HUES6 (cell line): ENCODE measurements at regions not wholly inside any gene's neighbourhood (a gene's known extent, or its start where the extent isn't known, plus 50 kb on each side); places are given as distances from the start of the nearest gene placed in this dataset.

Experiments used
- H3K27ac ChIP-seq: 2 replicates; pipeline ENCODE4 v1.7.0; 2013; ENCODE audit warnings: low read depth, mild to moderate bottlenecking, low read length, inconsistent platforms
- H3K27me3 ChIP-seq: 2 replicates; pipeline ENCODE4 v1.6.1; 2013; ENCODE audit warnings: low read length; ENCODE audit not compliant: control insufficient read depth, insufficient read depth
- H3K36me3 ChIP-seq: 2 replicates; pipeline ENCODE4 v1.6.1; 2013; ENCODE audit warnings: low read length; ENCODE audit not compliant: control insufficient read depth, insufficient read depth
- H3K4me1 ChIP-seq: 2 replicates; pipeline ENCODE4 v1.6.1; 2013; ENCODE audit warnings: low read length; ENCODE audit not compliant: control insufficient read depth, insufficient read depth
- H3K4me3 ChIP-seq: 2 replicates; pipeline ENCODE4 v1.5.1; 2013; ENCODE audit warnings: low read depth, low read length
- H3K9ac ChIP-seq: one replicate; pipeline ENCODE4 v1.6.1; 2013; ENCODE audit warnings: mild to moderate bottlenecking, low read length
- H3K9me3 ChIP-seq: 2 replicates; pipeline ENCODE4 v1.6.1; 2013; ENCODE audit warnings: low read depth, low read length; ENCODE audit not compliant: control insufficient read depth, insufficient read depth

GRCh38 chr5:91727463-91727862 is 344.3 kb upstream of the ARRDC3 start:
- no peaks in the 10 kb centered on the region for H3K9me3 ChIP-seq
- no peak overlapping the region; the same call in 1 of the 2 replicates for H3K4me3 ChIP-seq
- H3K27me3 ChIP-seq = no peaks in the 10 kb centered on the region
- H3K36me3 ChIP-seq = peaks cover 2% of the 10 kb centered on the region; the same call in 1 of the 2 replicates
- peaks cover 29% of the 10 kb centered on the region for H3K4me1 ChIP-seq
- H3K27ac ChIP-seq = peak overlapping the region; percentile 84; the same call in 1 of the 2 replicates
- H3K9ac ChIP-seq = peak overlapping the region; percentile 22

- Histone ChIP-seq H3K9me3 (no peaks in the 10 kb centered on the region), H3K27ac (no peak overlapping the region), H3K27me3 (no peaks in the 10 kb centered on the region), H3K4me3 (no peak overlapping the region), H3K9ac (no peak overlapping the region), H3K36me3 (peaks cover 2% of the 10 kb centered on the region; the same call in 1 of the 2 replicates), H3K4me1 (peaks cover 18% of the 10 kb centered on the region)
Observed at GRCh38 chr5:91722736-91723467, 339.8 kb upstream of the ARRDC3 start.

GRCh38 chr5:91712718-91713117 is 329.6 kb upstream of the ARRDC3 start:
- Histone ChIP-seq H3K36me3 (no peaks in the 10 kb centered on the region), H3K9ac (no peak overlapping the region), H3K9me3 (0 out of 2 replicates have a peak, but pooled peaks cover 3% of the 10 kb centered on the region), H3K27me3 (no peaks in the 10 kb centered on the region), H3K4me3 (no peak overlapping the region), H3K4me1 (no peaks in the 10 kb centered on the region), H3K27ac (no peak overlapping the region)

- no peak overlapping the region for H3K4me3 ChIP-seq
- H3K36me3 ChIP-seq = no peaks in the 10 kb centered on the region
- no peak overlapping the region for H3K9ac ChIP-seq
- H3K27me3 ChIP-seq = no peaks in the 10 kb centered on the region
- no peak overlapping the region for H3K27ac ChIP-seq
- no peaks in the 10 kb centered on the region for H3K4me1 ChIP-seq
- no peaks in the 10 kb centered on the region for H3K9me3 ChIP-seq
Observed at GRCh38 chr5:91707521-91707841, 324.4 kb upstream of the ARRDC3 start.

GRCh38 chr5:91706785-91707520 is 323.8 kb upstream of the ARRDC3 start:
- Histone ChIP-seq H3K4me3 (no peak overlapping the region), H3K9me3 (no peaks in the 10 kb centered on the region; the same call in 1 of the 2 replicates), H3K27ac (no peak overlapping the region), H3K9ac (no peak overlapping the region), H3K27me3 (no peaks in the 10 kb centered on the region), H3K36me3 (no peaks in the 10 kb centered on the region), H3K4me1 (no peaks in the 10 kb centered on the region)

GRCh38 chr5:91703128-91703527 is 320.0 kb upstream of the ARRDC3 start:
- H3K9ac ChIP-seq = no peak overlapping the region
- no peaks in the 10 kb centered on the region for H3K36me3 ChIP-seq
- H3K4me3 ChIP-seq = no peak overlapping the region
- H3K27ac ChIP-seq = no peak overlapping the region
- H3K4me1 ChIP-seq = no peaks in the 10 kb centered on the region
- no peaks in the 10 kb centered on the region for H3K27me3 ChIP-seq
- H3K9me3 ChIP-seq = peaks cover 12% of the 10 kb centered on the region; the same call in 1 of the 2 replicates

- H3K4me1 ChIP-seq = no peaks in the 10 kb centered on the region
- no peak overlapping the region for H3K4me3 ChIP-seq
- H3K27ac ChIP-seq = no peak overlapping the region
- H3K9me3 ChIP-seq = peaks cover 21% of the 10 kb centered on the region; the same call in 1 of the 2 replicates
- no peaks in the 10 kb centered on the region for H3K36me3 ChIP-seq
- no peak overlapping the region for H3K9ac ChIP-seq
- no peaks in the 10 kb centered on the region for H3K27me3 ChIP-seq
Observed at GRCh38 chr5:91699429-91699828, 316.3 kb upstream of the ARRDC3 start.

- Histone ChIP-seq H3K27ac (no peak overlapping the region), H3K9ac (no peak overlapping the region), H3K36me3 (no peaks in the 10 kb centered on the region), H3K4me3 (no peak overlapping the region), H3K9me3 (peaks cover 21% of the 10 kb centered on the region), H3K4me1 (no peaks in the 10 kb centered on the region), H3K27me3 (no peaks in the 10 kb centered on the region)
Observed at GRCh38 chr5:91691592-91691991, 308.5 kb upstream of the ARRDC3 start.

- Histone ChIP-seq H3K36me3 (no peaks in the 10 kb centered on the region), H3K27ac (no peak overlapping the region), H3K4me1 (no peaks in the 10 kb centered on the region), H3K9me3 (peaks cover 21% of the 10 kb centered on the region), H3K27me3 (no peaks in the 10 kb centered on the region), H3K9ac (no peak overlapping the region), H3K4me3 (no peak overlapping the region)
Observed at GRCh38 chr5:91690921-91691320, 307.8 kb upstream of the ARRDC3 start.

GRCh38 chr5:91687430-91687829 is 304.3 kb upstream of the ARRDC3 start:
- no peaks in the 10 kb centered on the region for H3K36me3 ChIP-seq
- H3K4me3 ChIP-seq = no peak overlapping the region
- peaks cover 9% of the 10 kb centered on the region for H3K9me3 ChIP-seq
- H3K27ac ChIP-seq = no peak overlapping the region
- H3K9ac ChIP-seq = no peak overlapping the region
- no peaks in the 10 kb centered on the region for H3K4me1 ChIP-seq
- H3K27me3 ChIP-seq = no peaks in the 10 kb centered on the region

GRCh38 chr5:91684625-91685024 is 301.5 kb upstream of the ARRDC3 start:
- no peaks in the 10 kb centered on the region for H3K4me1 ChIP-seq
- no peak overlapping the region for H3K4me3 ChIP-seq
- H3K27ac ChIP-seq = no peak overlapping the region
- no peaks in the 10 kb centered on the region for H3K9me3 ChIP-seq
- no peaks in the 10 kb centered on the region for H3K36me3 ChIP-seq
- H3K9ac ChIP-seq = no peak overlapping the region
- no peaks in the 10 kb centered on the region for H3K27me3 ChIP-seq
